Prostate gland (tissue), 2 donors: ENCODE measurements at regions not wholly inside any gene's neighbourhood (a gene's known extent, or its start where the extent isn't known, plus 50 kb on each side); places are given as distances from the start of the nearest gene placed in this dataset.

Source experiments
- DNase-seq: peaks from one replicate; pipeline ENCODE4 v3.0.0-alpha.2; 2019; ENCODE audit warnings: low spot score
- H3K27ac ChIP-seq, 2 donors: fragments of 200-600 bp; sonication (generic); 2 replicates each; pipeline ENCODE4 v1.5.1; 2017 to 2019
- H3K27me3 ChIP-seq: fragments of 200-600 bp; sonication (generic); replicated peaks from 2 replicates; pipeline ENCODE4 v1.5.1; 2019; ENCODE audit not compliant: insufficient read depth
- H3K36me3 ChIP-seq, 2 donors: fragments of 200-600 bp; sonication (generic); 1 replicate in 1 of 2; 2 replicates in 1 of 2; pipeline versions ENCODE4 v1.5.1 to v1.8.1; 2017 to 2019
- H3K4me1 ChIP-seq: fragments of 200-600 bp; sonication (generic); replicated peaks from 2 replicates; pipeline ENCODE4 v1.5.1; 2019
- H3K4me3 ChIP-seq, 2 donors: fragments of 200-600 bp; sonication (generic); 2 replicates each; pipeline ENCODE4 v1.5.1; 2017 to 2019
- H3K9me3 ChIP-seq: fragments of 200-600 bp; sonication (generic); 2 replicates; pipeline ENCODE4 v1.5.1; 2017
- CTCF ChIP-seq, 4 experiments: fragments of 200-600 bp in 2 of 4; fragments of 450-650 bp in 2 of 4; sonication (generic) in 2 of 4; IDR thresholded peaks; 1 replicate in 3 of 4; 2 replicates in 1 of 4; pipeline ENCODE4 v1.5.1; 2016 to 2019; ENCODE audit warnings: antibody characterized with exemption in 4 of 4, mild to moderate bottlenecking in 2 of 4, moderate library complexity in 2 of 4
- POLR2A ChIP-seq: fragments of 450-650 bp; IDR thresholded peaks from one replicate; pipeline ENCODE4 v1.6.1; 2016; ENCODE audit warnings: antibody characterized with exemption, mild to moderate bottlenecking
- POLR2AphosphoS5 ChIP-seq: sonication (generic); formaldehyde crosslinking; IDR thresholded peaks from one replicate; pipeline ENCODE4 v1.6.1; 2017; ENCODE audit warnings: antibody characterized with exemption
- WGBS: methylation state at CpG from one replicate; pipeline ENCODE4 v1.1.5; 2018; 5-methylcytosine and 5-hydroxymethylcytosine counted together
- intact Hi-C: fragments of 100-400 bp; cut with DNase I; formaldehyde crosslinking; loops from one replicate; pipeline ENCODE4 v1.14.2; 2022

GRCh38 chr3:72411843-72412242 lies 436.4 kb downstream of the SHQ1 start:
- no peak for DNase-seq
- Histone ChIP-seq H3K36me3 (no peaks in the 10 kb centered on the region), H3K4me3 (no peak overlapping the region), H3K27ac (no peak overlapping the region), H3K27me3 (no peaks in the 10 kb centered on the region), H3K9me3 (no peaks in the 10 kb centered on the region), H3K4me1 (peaks cover 9% of the 10 kb centered on the region)
- 69% methylated on average over 1 of the region's 1 CpG for WGBS
- no peak for TF ChIP-seq CTCF (IDR thresholded peaks at IDR 0.05)
- no peak for TF ChIP-seq POLR2AphosphoS5
- no peak for TF ChIP-seq POLR2A
- intact Hi-C loops = no loop called here

DNA sequence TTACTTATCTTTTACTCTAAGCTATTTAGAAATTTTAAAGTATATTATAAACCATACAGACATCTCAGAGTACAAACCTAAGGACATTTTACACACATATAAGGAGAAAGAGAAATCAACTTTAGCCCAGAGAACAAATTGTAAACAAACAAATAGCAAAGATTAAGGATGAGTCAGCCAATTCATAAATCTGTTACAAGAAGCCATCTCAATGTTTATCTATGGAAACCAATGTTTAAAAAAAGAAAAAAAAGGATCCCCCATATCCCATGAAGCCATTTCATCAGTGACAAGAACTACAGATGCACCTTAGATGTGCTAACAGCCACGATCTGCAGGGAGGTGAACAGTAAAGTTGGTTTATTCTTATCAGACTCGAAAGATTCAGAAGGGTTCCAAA lies 437.1 kb downstream of the SHQ1 start:
- H3K9me3 ChIP-seq = no peaks in the 10 kb centered on the region
- peaks cover 11% of the 10 kb centered on the region for H3K4me1 ChIP-seq
- TF ChIP-seq POLR2AphosphoS5 (no peak), CTCF (IDR thresholded peaks at IDR 0.05) (no peak), POLR2A (no peak)
- H3K27ac ChIP-seq = no peak overlapping the region
- H3K36me3 ChIP-seq = no peaks in the 10 kb centered on the region
- 49% methylated on average over 2 of the region's 2 CpGs for WGBS
- H3K27me3 ChIP-seq = no peaks in the 10 kb centered on the region
- no peak for DNase-seq
- H3K4me3 ChIP-seq = no peak overlapping the region
- intact Hi-C loops = no loop called here

DNA sequence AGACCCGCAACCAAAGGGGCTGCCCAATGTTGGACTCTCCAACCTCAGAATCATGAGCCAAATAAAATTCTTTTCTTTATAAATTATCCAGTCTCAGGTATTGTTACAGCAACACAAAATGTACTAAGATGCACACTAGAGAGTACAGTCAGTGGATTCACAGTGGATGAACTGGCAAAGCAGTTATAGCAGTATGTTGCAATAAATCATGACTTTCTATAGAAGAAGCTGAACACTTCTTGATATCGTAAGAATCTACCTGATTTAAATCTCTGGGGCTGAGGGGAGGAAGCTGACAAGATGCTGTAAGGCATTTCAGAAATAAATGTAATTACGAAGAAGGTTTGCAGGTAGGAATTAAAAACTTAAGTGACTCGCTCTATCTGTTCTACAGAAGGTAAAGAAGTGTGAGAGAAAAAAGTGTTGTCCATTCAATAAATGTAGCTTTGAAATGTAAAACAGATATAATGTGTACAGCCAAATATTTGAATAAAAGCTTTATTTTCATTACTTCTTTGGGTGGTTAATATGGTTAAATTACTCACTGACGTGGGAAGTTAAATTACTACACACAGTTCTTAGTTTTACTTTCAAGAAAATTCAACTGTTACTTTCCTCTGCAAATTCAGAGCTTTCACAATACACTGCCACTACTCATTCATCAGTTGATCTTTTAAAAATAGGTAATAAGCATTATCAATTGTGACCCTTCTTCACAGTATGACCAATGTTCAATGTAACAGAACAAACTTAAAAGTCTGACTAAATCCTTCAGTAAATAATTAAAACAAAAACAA lies 439.1 kb downstream of the SHQ1 start:
- no peak overlapping the region for H3K4me3 ChIP-seq
- intact Hi-C loops = no loop called here
- H3K36me3 ChIP-seq = no peaks in the 10 kb centered on the region
- no peaks in the 10 kb centered on the region for H3K27me3 ChIP-seq
- TF ChIP-seq CTCF (IDR thresholded peaks at IDR 0.05) = no peak
- TF ChIP-seq POLR2AphosphoS5 = no peak
- TF ChIP-seq POLR2A = no peak
- H3K4me1 ChIP-seq = peaks cover 17% of the 10 kb centered on the region
- H3K9me3 ChIP-seq = no peaks in the 10 kb centered on the region
- DNase-seq = no peak
- no peak overlapping the region for H3K27ac ChIP-seq
- WGBS = 80% methylated on average over 5 of the region's 5 CpGs

GRCh38 chr3:72407766-72408165 lies 440.5 kb downstream of the SHQ1 start:
- DNase-seq = no peak
- Histone ChIP-seq H3K36me3 (no peaks in the 10 kb centered on the region), H3K9me3 (no peaks in the 10 kb centered on the region), H3K27me3 (no peaks in the 10 kb centered on the region), H3K27ac (no peak overlapping the region), H3K4me1 (peaks cover 24% of the 10 kb centered on the region), H3K4me3 (no peak overlapping the region)
- WGBS = 56% methylated on average over 6 of the region's 6 CpGs
- TF ChIP-seq POLR2AphosphoS5 = no peak
- intact Hi-C loops = no loop called here

GRCh38 chr3:72405943-72406566 lies 442.2 kb downstream of the SHQ1 start:
- Histone ChIP-seq H3K4me3 (no peak overlapping the region), H3K27me3 (no peaks in the 10 kb centered on the region), H3K36me3 (no peaks in the 10 kb centered on the region), H3K27ac (no peak overlapping the region), H3K4me1 (peaks cover 24% of the 10 kb centered on the region), H3K9me3 (no peaks in the 10 kb centered on the region)
- intact Hi-C loops = no loop called here
- peak; percentile 33 for DNase-seq
- 4% methylated on average over 7 of the region's 7 CpGs for WGBS
- TF ChIP-seq POLR2AphosphoS5 = no peak
- TF ChIP-seq CTCF (IDR thresholded peaks at IDR 0.05) = no peak
- no peak for TF ChIP-seq POLR2A
